Panc1 (cell line): ENCODE measurements at regions not wholly inside any gene's neighbourhood (a gene's known extent, or its start where the extent isn't known, plus 50 kb on each side); places are given as distances from the start of the nearest gene placed in this dataset.

Experiments
- ATAC-seq: fragments of 200-7000 bp; cut with Tn5 transposase; 2 replicates; pipeline ENCODE4 v1.9.1; 2020; ENCODE audit warnings: mild to moderate bottlenecking, moderate library complexity
- BruUV-seq: library from RNA; stranded (reverse); fragments of 400-500 nt; replicated peaks from 2 replicates; lab custom pipeline; 2021; lab: Mats Ljungman, UMichigan
- CTCF ChIA-PET: fragments of 300-600 bp; sonication (Branson Sonifier 250); formaldehyde crosslinking; loops from one replicate; lab custom pipeline; 2022; ENCODE audit warnings: antibody characterized with exemption; lab: Charles Lee
- POLR2A ChIA-PET: fragments of 300-600 bp; sonication (Branson Sonifier 250); formaldehyde crosslinking; loops from one replicate; lab custom pipeline; 2022; ENCODE audit warnings: antibody characterized with exemption; lab: Charles Lee
- DNase-seq: peaks from one replicate; pipeline ENCODE4 v3.0.0-alpha.2; 2010; ENCODE audit warnings: low read depth, low spot score
- H3K27ac ChIP-seq: 2 replicates; pipeline ENCODE4 v1.5.1; 2011; ENCODE audit warnings: mild to moderate bottlenecking, low read length, inconsistent platforms
- H3K27me3 ChIP-seq: fragments of 200-500 bp; sonication (Bioruptor generic); 2 replicates; pipeline ENCODE4 v1.6.0; 2014; ENCODE audit warnings: low read length, inconsistent platforms; ENCODE audit not compliant: control insufficient read depth, insufficient read depth
- H3K36me3 ChIP-seq: fragments of 200-500 bp; sonication (Bioruptor generic); 2 replicates; pipeline ENCODE4 v1.5.1; 2014; ENCODE audit warnings: inconsistent platforms, mild to moderate bottlenecking, low read length, moderate library complexity; ENCODE audit not compliant: control insufficient read depth, insufficient read depth
- H3K4me1 ChIP-seq: 2 replicates; pipeline ENCODE4 v1.5.1; 2011; ENCODE audit warnings: inconsistent platforms, mild to moderate bottlenecking, low read length, moderate library complexity; ENCODE audit not compliant: control insufficient read depth, insufficient read depth
- H3K4me3 ChIP-seq, 2 experiments: 2 replicates each; pipeline ENCODE4 v1.5.1; 2011 to 2012; ENCODE audit warnings: low read depth in 2 of 2, low read length in 2 of 2, mild to moderate bottlenecking in 2 of 2, inconsistent platforms in 1 of 2, moderate library complexity in 1 of 2
- H3K9me3 ChIP-seq: fragments of 200-500 bp; sonication (Bioruptor generic); 2 replicates; pipeline ENCODE4 v1.5.1; 2014; ENCODE audit warnings: low read depth, mild to moderate bottlenecking, inconsistent platforms, low read length, moderate library complexity; ENCODE audit not compliant: control insufficient read depth, insufficient read depth
- CTCF ChIP-seq: fragments of 450-650 bp; IDR thresholded peaks from 2 replicates; pipeline ENCODE4 v1.5.1; 2017; ENCODE audit warnings: mild to moderate bottlenecking
- POLR2AphosphoS5 ChIP-seq: IDR thresholded peaks from 2 replicates; pipeline ENCODE4 v1.6.1; 2012; ENCODE audit warnings: mild to moderate bottlenecking, low read depth, low read length, moderate library complexity
- REST ChIP-seq, 2 experiments: IDR thresholded peaks; 2 replicates each; pipeline ENCODE4 v1.6.1; 2011 to 2012; ENCODE audit warnings: low read depth in 2 of 2, control low read depth in 1 of 2, low read length in 1 of 2, mild to moderate bottlenecking in 1 of 2, moderate library complexity in 1 of 2; ENCODE audit not compliant: insufficient read depth in 1 of 2
- SIN3A ChIP-seq: IDR thresholded peaks from 2 replicates; pipeline ENCODE4 v1.6.1; 2012; ENCODE audit warnings: low read depth, mild to moderate bottlenecking, low read length, moderate library complexity, borderline replicate concordance; ENCODE audit not compliant: insufficient read depth
- TCF7L2 ChIP-seq: IDR thresholded peaks from 2 replicates; pipeline ENCODE4 v1.6.1; 2011; ENCODE audit warnings: mild to moderate bottlenecking, low read depth, low read length, inconsistent platforms
- in situ Hi-C: cut with HindIII; loops from 2 replicates; pipeline ENCODE4 v1.10.0; 2016; ENCODE audit warnings: low sequenced_read_pairs, low pct_unique_long_range_greater_than_20kb
- intact Hi-C: fragments of 100-400 bp; cut with micrococcal nuclease; formaldehyde crosslinking; loops from one replicate; pipeline ENCODE4 v1.10.0; 2022; ENCODE audit not compliant: unreplicated experiment

DNA sequence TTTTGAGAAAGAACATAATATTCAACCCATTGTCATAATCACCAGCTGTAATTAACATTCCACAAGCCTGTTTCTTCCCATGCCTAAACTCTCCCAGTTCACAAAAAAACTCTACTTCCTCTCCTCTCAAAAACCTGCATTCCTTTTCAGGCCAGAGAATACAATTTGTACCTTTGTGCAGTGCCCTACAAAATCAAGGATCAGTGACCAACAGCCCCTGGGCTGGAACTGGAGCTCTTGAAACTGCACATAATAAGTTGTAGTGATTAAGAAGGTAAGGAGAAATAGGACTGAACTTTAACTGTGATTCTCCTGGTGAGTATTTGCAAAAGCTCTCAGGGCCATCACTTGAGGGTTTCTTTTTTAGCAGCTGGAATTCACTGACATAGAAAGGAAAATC lies 472.7 kb downstream of the RFC3 start:
- in situ Hi-C loops: no loop called here
- TF ChIP-seq SIN3A (no peak), CTCF (no peak), POLR2AphosphoS5 (no peak), REST (IDR thresholded peaks at IDR 0.05; ENCODE audit: insufficient read depth in 1 of 2, low read depth in 2 of 2, low read length in 1 of 2) (no peak), TCF7L2 (no peak)
- Histone ChIP-seq H3K4me3 (no peak overlapping the region), H3K9me3 (no peaks in the 10 kb centered on the region), H3K4me1 (no peaks in the 10 kb centered on the region), H3K36me3 (no peaks in the 10 kb centered on the region), H3K27ac (no peak overlapping the region), H3K27me3 (no peaks in the 10 kb centered on the region)
- no peak for ATAC-seq
- intact Hi-C loops: no loop called here
- DNase-seq: no peak
- ChIA-PET POLR2A (interaction anchor here (0.6 kb wide), 1 partner anchor 476 kb away, joined by 3 read pairs; no protein-coding TSS in a partner anchor), CTCF (no interaction called here)
- no TSS peak for BruUV-seq

DNA sequence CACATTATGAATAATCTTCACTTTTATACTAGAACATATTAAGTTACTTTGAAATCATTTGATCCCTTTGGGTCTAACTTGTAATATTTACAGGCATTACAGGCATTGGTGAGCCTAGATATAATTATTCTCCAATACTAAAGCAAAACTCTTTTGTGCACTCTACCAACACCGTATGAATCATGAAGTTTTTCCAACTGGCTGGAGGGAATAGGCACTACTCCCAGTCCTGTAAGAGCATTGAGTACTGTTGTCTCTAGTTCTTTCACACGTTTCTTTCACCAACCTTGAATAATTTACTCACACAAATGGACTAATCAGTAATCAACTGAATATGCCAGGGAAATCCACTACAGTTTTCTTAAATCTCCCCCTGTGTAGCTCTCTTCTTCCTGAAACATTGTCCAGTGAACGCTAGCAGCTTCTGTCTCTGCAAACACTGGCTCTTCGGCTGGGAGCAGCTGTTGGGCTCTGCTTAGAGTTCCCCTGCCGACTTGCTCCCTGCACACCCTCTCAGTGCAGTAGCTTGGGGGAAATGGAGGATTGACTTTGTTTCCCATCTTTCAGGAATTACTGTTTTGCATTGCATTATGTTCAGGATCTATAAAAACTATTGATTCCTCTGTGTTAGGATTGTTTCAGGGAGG lies 476.7 kb downstream of the RFC3 start:
- no peak for TF ChIP-seq TCF7L2
- TF ChIP-seq POLR2AphosphoS5: no peak
- no peak for TF ChIP-seq REST (IDR thresholded peaks at IDR 0.05; ENCODE audit: insufficient read depth in 1 of 2, low read depth in 2 of 2, low read length in 1 of 2)
- no peak for TF ChIP-seq SIN3A
- no peak for TF ChIP-seq CTCF
- no TSS peak for BruUV-seq
- DNase-seq: no peak
- no peak overlapping the region for H3K27ac ChIP-seq
- CTCF ChIA-PET: no interaction called here
- no peaks in the 10 kb centered on the region for H3K9me3 ChIP-seq
- H3K4me3 ChIP-seq: no peak overlapping the region
- POLR2A ChIA-PET: no interaction called here
- ATAC-seq: no peak
- H3K4me1 ChIP-seq: no peaks in the 10 kb centered on the region
- intact Hi-C loops (no loop called here), in situ Hi-C loops (no loop called here)
- no peaks in the 10 kb centered on the region for H3K36me3 ChIP-seq
- H3K27me3 ChIP-seq: no peaks in the 10 kb centered on the region
